WTC11 (cell line): ENCODE measurements at regions not wholly inside any gene's neighbourhood (a gene's known extent, or its start where the extent isn't known, plus 50 kb on each side); places are given as distances from the start of the nearest gene placed in this dataset.

ENCODE experiments used
- ATAC-seq: fragments of 200-7000 bp; cut with Tn5 transposase; 2 replicates; pipeline ENCODE4 v1.10.0; 2021; ENCODE audit warnings: mild to moderate bottlenecking, moderate library complexity
- CTCF ChIA-PET: fragments of 300-600 bp; sonication (Branson Sonifier 250); formaldehyde crosslinking; loops from one replicate; lab custom pipeline; 2021; ENCODE audit warnings: antibody characterized with exemption; lab: Charles Lee
- POLR2A ChIA-PET: fragments of 350-600 bp; sonication (Branson Sonifier 250); formaldehyde crosslinking; loops from one replicate; lab custom pipeline; 2021; ENCODE audit warnings: antibody characterized with exemption; lab: Charles Lee
- DNase-seq: peaks from one replicate; pipeline ENCODE4 v3.0.0; 2021; ENCODE audit warnings: low spot score
- H3K27ac Mint-ChIP-seq: 2 replicates; pipeline ENCODE4 v1.8.0; 2021; ENCODE audit warnings: mixed read lengths
- H3K27me3 Mint-ChIP-seq: 2 replicates; pipeline ENCODE4 v1.8.0; 2021; ENCODE audit warnings: low read depth, mild to moderate bottlenecking, moderate library complexity, mixed read lengths
- H3K36me3 Mint-ChIP-seq: 2 replicates; pipeline ENCODE4 v1.8.0; 2021; ENCODE audit warnings: mixed read lengths
- H3K4me1 Mint-ChIP-seq: 2 replicates; pipeline ENCODE4 v1.8.0; 2022; ENCODE audit warnings: mixed read lengths
- H3K4me3 Mint-ChIP-seq: 2 replicates; pipeline ENCODE4 v1.8.0; 2021; ENCODE audit warnings: mild to moderate bottlenecking, moderate library complexity, mixed read lengths
- H3K9me3 Mint-ChIP-seq: 2 replicates; pipeline ENCODE4 v1.8.0; 2021; ENCODE audit warnings: mixed read lengths
- CREB1 ChIP-seq: sonication (generic); formaldehyde crosslinking; IDR thresholded peaks from 2 replicates; pipeline ENCODE4 v1.8.0; 2023; ENCODE audit warnings: mild to moderate bottlenecking, missing genetic modification reagents
- FOXP1 ChIP-seq: sonication (generic); formaldehyde crosslinking; IDR thresholded peaks from 2 replicates; pipeline ENCODE4 v1.8.0; 2022; ENCODE audit warnings: missing genetic modification reagents, mild to moderate bottlenecking, moderate library complexity, borderline replicate concordance
- HMGA2 ChIP-seq: fragments of 250-450 bp; sonication (Bioruptor Pico); IDR thresholded peaks from 2 replicates; pipeline ENCODE4 v1.4.0; 2021; ENCODE audit warnings: mild to moderate bottlenecking, moderate library complexity
- HMGXB4 ChIP-seq: sonication (generic); formaldehyde crosslinking; IDR thresholded peaks from 2 replicates; pipeline ENCODE4 v1.8.1; 2023; ENCODE audit warnings: mild to moderate bottlenecking, moderate library complexity, missing genetic modification reagents
- IRF2 ChIP-seq: sonication (generic); formaldehyde crosslinking; IDR thresholded peaks from 2 replicates; pipeline ENCODE4 v1.8.0; 2022; ENCODE audit warnings: low read depth, missing genetic modification reagents, borderline replicate concordance
- MAX ChIP-seq: sonication (generic); formaldehyde crosslinking; IDR thresholded peaks from 2 replicates; pipeline ENCODE4 v1.8.0; 2022; ENCODE audit warnings: mild to moderate bottlenecking, missing genetic modification reagents
- NFE2L1 ChIP-seq: sonication (generic); formaldehyde crosslinking; IDR thresholded peaks from 2 replicates; pipeline ENCODE4 v1.8.1; 2023; ENCODE audit warnings: missing genetic modification reagents
- NR2C2 ChIP-seq: sonication (generic); formaldehyde crosslinking; IDR thresholded peaks from 2 replicates; pipeline ENCODE4 v1.8.0; 2022; ENCODE audit warnings: mild to moderate bottlenecking, missing genetic modification reagents
- PREB ChIP-seq: sonication (generic); formaldehyde crosslinking; IDR thresholded peaks from 2 replicates; pipeline ENCODE4 v1.8.1; 2022; ENCODE audit warnings: mild to moderate bottlenecking, missing genetic modification reagents, moderate library complexity, borderline replicate concordance
- SOX15 ChIP-seq: fragments of 250-450 bp; sonication (Bioruptor Pico); IDR thresholded peaks from 2 replicates; pipeline ENCODE4 v1.9.0; 2021; ENCODE audit warnings: mild to moderate bottlenecking
- STAT6 ChIP-seq: sonication (generic); formaldehyde crosslinking; conservative IDR thresholded peaks from 2 replicates; pipeline ENCODE4 v1.8.1; 2023; ENCODE audit warnings: mild to moderate bottlenecking, low read depth, missing genetic modification reagents, moderate library complexity
- ZNF121 ChIP-seq: sonication (generic); formaldehyde crosslinking; IDR thresholded peaks from 2 replicates; pipeline ENCODE4 v1.8.0; 2023; ENCODE audit warnings: missing genetic modification reagents
- ZNF219 ChIP-seq: sonication (generic); formaldehyde crosslinking; IDR thresholded peaks from 2 replicates; pipeline ENCODE4 v1.8.0; 2023; ENCODE audit warnings: missing genetic modification reagents, mild to moderate bottlenecking, borderline replicate concordance
- ZNF532 ChIP-seq: fragments of 250-450 bp; sonication (Bioruptor Pico); IDR thresholded peaks from 2 replicates; pipeline ENCODE4 v1.9.0; 2021; ENCODE audit warnings: mild to moderate bottlenecking, borderline replicate concordance

GRCh38 chr2:234273887-234274584 is 222.8 kb downstream of the ARL4C start:
- ChIA-PET CTCF (interaction anchor here (0.6 kb wide), 1 partner anchor 208 kb away, joined by 4 read pairs; no protein-coding TSS in a partner anchor), POLR2A (interaction anchor here (0.7 kb wide), 1 partner anchor 864 kb away, joined by 10 read pairs; no protein-coding TSS in a partner anchor)
- H3K27me3 Mint-ChIP-seq, result peaks cover 1% of the 10 kb centered on the region; the same call in 1 of the 2 replicates
- H3K36me3 Mint-ChIP-seq, result peaks cover 2% of the 10 kb centered on the region; the same call in 1 of the 2 replicates
- TF ChIP-seq SOX15 (CRISPR knock-in tag), result no peak
- TF ChIP-seq NR2C2 (CRISPR knock-in tag), result no peak
- TF ChIP-seq ZNF121 (CRISPR knock-in tag), result no peak
- TF ChIP-seq HMGA2 (CRISPR knock-in tag), result no peak
- TF ChIP-seq NFE2L1 (CRISPR knock-in tag), result no peak
- no peak for TF ChIP-seq ZNF532
- TF ChIP-seq CREB1 (CRISPR knock-in tag), result no peak
- TF ChIP-seq FOXP1, result no peak
- TF ChIP-seq IRF2 (CRISPR knock-in tag), result no peak
- no peak for TF ChIP-seq HMGXB4 (CRISPR knock-in tag)
- TF ChIP-seq PREB (CRISPR knock-in tag), result no peak
- TF ChIP-seq STAT6 (CRISPR knock-in tag), result no peak
- TF ChIP-seq MAX, result no peak
- TF ChIP-seq ZNF219 (CRISPR knock-in tag), result no peak
- no peak overlapping the region for H3K4me3 Mint-ChIP-seq
- DNase-seq, result no peak
- no peaks in the 10 kb centered on the region for H3K4me1 Mint-ChIP-seq
- H3K27ac Mint-ChIP-seq, result no peak overlapping the region
- peaks cover 9% of the 10 kb centered on the region for H3K9me3 Mint-ChIP-seq
- ATAC-seq, result no peak
